ENCODE measurements at regions not wholly inside any gene's neighbourhood (a gene's known extent, or its start where the extent isn't known, plus 50 kb on each side); places are given as distances from the start of the nearest gene placed in this dataset.

GRCh38 chr2:134107402-134107801 lies 146.5 kb upstream of the MGAT5 start:
- TF ChIP-seq CTCF (IDR thresholded peaks at IDR 0.05) (no peak), POLR2A (IDR thresholded peaks at IDR 0.05) (no peak)
